ENCODE measurements at regions not wholly inside any gene's neighbourhood (a gene's known extent, or its start where the extent isn't known, plus 50 kb on each side); places are given as distances from the start of the nearest gene placed in this dataset.
A peak's percentile ranks its signal among the peaks of the same experiment; 100 is the strongest.

GRCh38 chr10:83612746-83613145 lies 526.6 kb upstream of the GHITM start:
- DNase-seq = no peak
- H3K27me3 Mint-ChIP-seq (ENCODE audit: insufficient read depth) = no peaks in the 10 kb centered on the region
- H3K27ac Mint-ChIP-seq = peak overlapping the region; percentile 31; the same call in 1 of the 2 replicates
- peaks cover 35% of the 10 kb centered on the region for H3K9me3 Mint-ChIP-seq
- H3K4me3 Mint-ChIP-seq = no peak overlapping the region
- TF ChIP-seq CTCF (IDR thresholded peaks at IDR 0.05) = no peak
- H3K4me1 Mint-ChIP-seq (ENCODE audit: low read depth) = peaks cover 12% of the 10 kb centered on the region; the same call in 1 of the 2 replicates
- no peaks in the 10 kb centered on the region for H3K36me3 Mint-ChIP-seq (ENCODE audit: low read depth)

GRCh38 chr10:83617172-83617571 lies 522.1 kb upstream of the GHITM start:
- DNase-seq = no peak
- Mint-ChIP-seq H3K36me3 (ENCODE audit: low read depth) (no peaks in the 10 kb centered on the region), H3K27me3 (ENCODE audit: insufficient read depth) (no peaks in the 10 kb centered on the region), H3K27ac (no peak overlapping the region), H3K4me3 (no peak overlapping the region), H3K9me3 (peaks cover 22% of the 10 kb centered on the region), H3K4me1 (ENCODE audit: low read depth) (no peaks in the 10 kb centered on the region)
- TF ChIP-seq CTCF (IDR thresholded peaks at IDR 0.05) = no peak

- Mint-ChIP-seq H3K27ac (no peak overlapping the region), H3K4me3 (no peak overlapping the region)
Observed at GRCh38 chr10:83617692-83618545, 521.4 kb upstream of the GHITM start.

GRCh38 chr10:83625831-83626360 lies 513.4 kb upstream of the GHITM start:
- Mint-ChIP-seq H3K36me3 (ENCODE audit: low read depth) (no peaks in the 10 kb centered on the region), H3K27ac (no peak overlapping the region), H3K4me1 (ENCODE audit: low read depth) (no peaks in the 10 kb centered on the region), H3K4me3 (no peak overlapping the region), H3K27me3 (ENCODE audit: insufficient read depth) (no peaks in the 10 kb centered on the region), H3K9me3 (peaks cover 15% of the 10 kb centered on the region)
- TF ChIP-seq CTCF (IDR thresholded peaks at IDR 0.05) = no peak
- DNase-seq = no peak

More at GRCh38 chr10:83617692-83618545, 521.4 kb upstream of the GHITM start:
- Mint-ChIP-seq H3K9me3 (peaks cover 19% of the 10 kb centered on the region), H3K4me1 (ENCODE audit: low read depth) (no peaks in the 10 kb centered on the region), H3K36me3 (ENCODE audit: low read depth) (no peaks in the 10 kb centered on the region), H3K27me3 (ENCODE audit: insufficient read depth) (no peaks in the 10 kb centered on the region)
- DNase-seq = no peak
- no peak for TF ChIP-seq CTCF (IDR thresholded peaks at IDR 0.05)

- no peak for TF ChIP-seq CTCF (IDR thresholded peaks at IDR 0.05)
- Mint-ChIP-seq H3K36me3 (ENCODE audit: low read depth) (no peaks in the 10 kb centered on the region), H3K27ac (no peak overlapping the region), H3K4me3 (no peak overlapping the region), H3K4me1 (ENCODE audit: low read depth) (no peaks in the 10 kb centered on the region), H3K9me3 (peaks cover 17% of the 10 kb centered on the region), H3K27me3 (ENCODE audit: insufficient read depth) (no peaks in the 10 kb centered on the region)
- DNase-seq = no peak
Observed at GRCh38 chr10:83632701-83633100, 506.6 kb upstream of the GHITM start.
